GM18858 (cell line): ENCODE measurements at regions not wholly inside any gene's neighbourhood (a gene's known extent, or its start where the extent isn't known, plus 50 kb on each side); places are given as distances from the start of the nearest gene placed in this dataset.

Source experiments
- ATAC-seq: cut with Tn5 transposase; IDR thresholded peaks from one replicate; pipeline ENCODE4 v1.9.1; 2021; ENCODE audit not compliant: unreplicated experiment

GRCh38 chr2:554444-554843, 122.8 kb downstream of the TMEM18 start:
- ATAC-seq, result no peak

GRCh38 chr2:552906-553305, 124.3 kb downstream of the TMEM18 start:
- ATAC-seq, result no peak

GRCh38 chr2:551621-552020, 125.6 kb downstream of the TMEM18 start:
- no peak for ATAC-seq

- no peak for ATAC-seq
These were observed 126.2 kb downstream of the TMEM18 start for GRCh38 chr2:550860-551567.

- no peak for ATAC-seq
These were observed 131.2 kb downstream of the TMEM18 start for GRCh38 chr2:545711-546650.

- no peak for ATAC-seq
These were observed 132.0 kb downstream of the TMEM18 start for GRCh38 chr2:545228-545627.

- ATAC-seq, result no peak
These were observed 138.6 kb downstream of the TMEM18 start for GRCh38 chr2:538646-539045.

- ATAC-seq, result no peak
These were observed 142.0 kb downstream of the TMEM18 start for GRCh38 chr2:535222-535621.

- ATAC-seq, result no peak
These were observed 147.4 kb downstream of the TMEM18 start for GRCh38 chr2:529852-530251.

- ATAC-seq, result no peak
These were observed 147.8 kb downstream of the TMEM18 start for GRCh38 chr2:529424-529823.

- no peak for ATAC-seq
These were observed 149.6 kb downstream of the TMEM18 start for GRCh38 chr2:527581-527980.

GRCh38 chr2:526918-527317, 150.3 kb downstream of the TMEM18 start:
- no peak for ATAC-seq

GRCh38 chr2:525611-526010, 151.6 kb downstream of the TMEM18 start:
- no peak for ATAC-seq

GRCh38 chr2:525021-525420, 152.2 kb downstream of the TMEM18 start:
- no peak for ATAC-seq

GRCh38 chr2:524442-524841, 152.8 kb downstream of the TMEM18 start:
- no peak for ATAC-seq

GRCh38 chr2:523698-524270, 153.4 kb downstream of the TMEM18 start:
- ATAC-seq, result no peak

- ATAC-seq, result no peak
These were observed 154.4 kb downstream of the TMEM18 start for GRCh38 chr2:522776-523175.

GRCh38 chr2:521853-522530, 155.2 kb downstream of the TMEM18 start:
- no peak for ATAC-seq

- no peak for ATAC-seq
These were observed 156.4 kb downstream of the TMEM18 start for GRCh38 chr2:520663-521340.

- no peak for ATAC-seq
These were observed 160.3 kb downstream of the TMEM18 start for GRCh38 chr2:516944-517343.

- ATAC-seq, result no peak
These were observed 161.1 kb downstream of the TMEM18 start for GRCh38 chr2:516131-516530.
